ENCODE measurements at regions not wholly inside any gene's neighbourhood (a gene's known extent, or its start where the extent isn't known, plus 50 kb on each side); places are given as distances from the start of the nearest gene placed in this dataset.

GRCh38 chr15:62975515-62975914 lies 67.0 kb upstream of the TPM1 start:
- CTCF ChIA-PET, result interaction anchor here (0.8 kb wide), 1 partner anchor 72 kb away, joined by 3 read pairs; no protein-coding TSS in a partner anchor
- no peaks in the 10 kb centered on the region for H3K27me3 Mint-ChIP-seq (ENCODE audit: low read depth)
- H3K4me1 Mint-ChIP-seq, result peaks cover 12% of the 10 kb centered on the region
- TF ChIP-seq, protein P1, sequence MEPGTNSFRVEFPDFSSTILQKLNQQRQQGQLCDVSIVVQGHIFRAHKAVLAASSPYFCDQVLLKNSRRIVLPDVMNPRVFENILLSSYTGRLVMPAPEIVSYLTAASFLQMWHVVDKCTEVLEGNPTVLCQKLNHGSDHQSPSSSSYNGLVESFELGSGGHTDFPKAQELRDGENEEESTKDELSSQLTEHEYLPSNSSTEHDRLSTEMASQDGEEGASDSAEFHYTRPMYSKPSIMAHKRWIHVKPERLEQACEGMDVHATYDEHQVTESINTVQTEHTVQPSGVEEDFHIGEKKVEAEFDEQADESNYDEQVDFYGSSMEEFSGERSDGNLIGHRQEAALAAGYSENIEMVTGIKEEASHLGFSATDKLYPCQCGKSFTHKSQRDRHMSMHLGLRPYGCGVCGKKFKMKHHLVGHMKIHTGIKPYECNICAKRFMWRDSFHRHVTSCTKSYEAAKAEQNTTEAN (CRISPR knock-in tag; IDR thresholded peaks at IDR 0.05), result no peak
- no peak for TF ChIP-seq ESRRA (CRISPR knock-in tag; IDR thresholded peaks at IDR 0.05; ENCODE audit: borderline replicate concordance)
- TF ChIP-seq, protein P2, sequence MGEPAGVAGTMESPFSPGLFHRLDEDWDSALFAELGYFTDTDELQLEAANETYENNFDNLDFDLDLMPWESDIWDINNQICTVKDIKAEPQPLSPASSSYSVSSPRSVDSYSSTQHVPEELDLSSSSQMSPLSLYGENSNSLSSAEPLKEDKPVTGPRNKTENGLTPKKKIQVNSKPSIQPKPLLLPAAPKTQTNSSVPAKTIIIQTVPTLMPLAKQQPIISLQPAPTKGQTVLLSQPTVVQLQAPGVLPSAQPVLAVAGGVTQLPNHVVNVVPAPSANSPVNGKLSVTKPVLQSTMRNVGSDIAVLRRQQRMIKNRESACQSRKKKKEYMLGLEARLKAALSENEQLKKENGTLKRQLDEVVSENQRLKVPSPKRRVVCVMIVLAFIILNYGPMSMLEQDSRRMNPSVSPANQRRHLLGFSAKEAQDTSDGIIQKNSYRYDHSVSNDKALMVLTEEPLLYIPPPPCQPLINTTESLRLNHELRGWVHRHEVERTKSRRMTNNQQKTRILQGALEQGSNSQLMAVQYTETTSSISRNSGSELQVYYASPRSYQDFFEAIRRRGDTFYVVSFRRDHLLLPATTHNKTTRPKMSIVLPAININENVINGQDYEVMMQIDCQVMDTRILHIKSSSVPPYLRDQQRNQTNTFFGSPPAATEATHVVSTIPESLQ (CRISPR knock-in tag; IDR thresholded peaks at IDR 0.05), result no peak
- TF ChIP-seq, protein P3, sequence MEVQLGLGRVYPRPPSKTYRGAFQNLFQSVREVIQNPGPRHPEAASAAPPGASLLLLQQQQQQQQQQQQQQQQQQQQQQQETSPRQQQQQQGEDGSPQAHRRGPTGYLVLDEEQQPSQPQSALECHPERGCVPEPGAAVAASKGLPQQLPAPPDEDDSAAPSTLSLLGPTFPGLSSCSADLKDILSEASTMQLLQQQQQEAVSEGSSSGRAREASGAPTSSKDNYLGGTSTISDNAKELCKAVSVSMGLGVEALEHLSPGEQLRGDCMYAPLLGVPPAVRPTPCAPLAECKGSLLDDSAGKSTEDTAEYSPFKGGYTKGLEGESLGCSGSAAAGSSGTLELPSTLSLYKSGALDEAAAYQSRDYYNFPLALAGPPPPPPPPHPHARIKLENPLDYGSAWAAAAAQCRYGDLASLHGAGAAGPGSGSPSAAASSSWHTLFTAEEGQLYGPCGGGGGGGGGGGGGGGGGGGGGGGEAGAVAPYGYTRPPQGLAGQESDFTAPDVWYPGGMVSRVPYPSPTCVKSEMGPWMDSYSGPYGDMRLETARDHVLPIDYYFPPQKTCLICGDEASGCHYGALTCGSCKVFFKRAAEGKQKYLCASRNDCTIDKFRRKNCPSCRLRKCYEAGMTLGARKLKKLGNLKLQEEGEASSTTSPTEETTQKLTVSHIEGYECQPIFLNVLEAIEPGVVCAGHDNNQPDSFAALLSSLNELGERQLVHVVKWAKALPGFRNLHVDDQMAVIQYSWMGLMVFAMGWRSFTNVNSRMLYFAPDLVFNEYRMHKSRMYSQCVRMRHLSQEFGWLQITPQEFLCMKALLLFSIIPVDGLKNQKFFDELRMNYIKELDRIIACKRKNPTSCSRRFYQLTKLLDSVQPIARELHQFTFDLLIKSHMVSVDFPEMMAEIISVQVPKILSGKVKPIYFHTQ (CRISPR knock-in tag; IDR thresholded peaks at IDR 0.05), result no peak
- TF ChIP-seq, protein P4, sequence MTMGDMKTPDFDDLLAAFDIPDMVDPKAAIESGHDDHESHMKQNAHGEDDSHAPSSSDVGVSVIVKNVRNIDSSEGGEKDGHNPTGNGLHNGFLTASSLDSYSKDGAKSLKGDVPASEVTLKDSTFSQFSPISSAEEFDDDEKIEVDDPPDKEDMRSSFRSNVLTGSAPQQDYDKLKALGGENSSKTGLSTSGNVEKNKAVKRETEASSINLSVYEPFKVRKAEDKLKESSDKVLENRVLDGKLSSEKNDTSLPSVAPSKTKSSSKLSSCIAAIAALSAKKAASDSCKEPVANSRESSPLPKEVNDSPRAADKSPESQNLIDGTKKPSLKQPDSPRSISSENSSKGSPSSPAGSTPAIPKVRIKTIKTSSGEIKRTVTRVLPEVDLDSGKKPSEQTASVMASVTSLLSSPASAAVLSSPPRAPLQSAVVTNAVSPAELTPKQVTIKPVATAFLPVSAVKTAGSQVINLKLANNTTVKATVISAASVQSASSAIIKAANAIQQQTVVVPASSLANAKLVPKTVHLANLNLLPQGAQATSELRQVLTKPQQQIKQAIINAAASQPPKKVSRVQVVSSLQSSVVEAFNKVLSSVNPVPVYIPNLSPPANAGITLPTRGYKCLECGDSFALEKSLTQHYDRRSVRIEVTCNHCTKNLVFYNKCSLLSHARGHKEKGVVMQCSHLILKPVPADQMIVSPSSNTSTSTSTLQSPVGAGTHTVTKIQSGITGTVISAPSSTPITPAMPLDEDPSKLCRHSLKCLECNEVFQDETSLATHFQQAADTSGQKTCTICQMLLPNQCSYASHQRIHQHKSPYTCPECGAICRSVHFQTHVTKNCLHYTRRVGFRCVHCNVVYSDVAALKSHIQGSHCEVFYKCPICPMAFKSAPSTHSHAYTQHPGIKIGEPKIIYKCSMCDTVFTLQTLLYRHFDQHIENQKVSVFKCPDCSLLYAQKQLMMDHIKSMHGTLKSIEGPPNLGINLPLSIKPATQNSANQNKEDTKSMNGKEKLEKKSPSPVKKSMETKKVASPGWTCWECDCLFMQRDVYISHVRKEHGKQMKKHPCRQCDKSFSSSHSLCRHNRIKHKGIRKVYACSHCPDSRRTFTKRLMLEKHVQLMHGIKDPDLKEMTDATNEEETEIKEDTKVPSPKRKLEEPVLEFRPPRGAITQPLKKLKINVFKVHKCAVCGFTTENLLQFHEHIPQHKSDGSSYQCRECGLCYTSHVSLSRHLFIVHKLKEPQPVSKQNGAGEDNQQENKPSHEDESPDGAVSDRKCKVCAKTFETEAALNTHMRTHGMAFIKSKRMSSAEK (CRISPR knock-in tag; IDR thresholded peaks at IDR 0.05; ENCODE audit: borderline replicate concordance), result no peak
- TF ChIP-seq PREB (CRISPR knock-in tag; IDR thresholded peaks at IDR 0.05; ENCODE audit: borderline replicate concordance), result no peak
- TF ChIP-seq HMGA2 (CRISPR knock-in tag; IDR thresholded peaks at IDR 0.05), result no peak
- no peak for TF ChIP-seq ZNF219 (CRISPR knock-in tag; IDR thresholded peaks at IDR 0.05; ENCODE audit: borderline replicate concordance)
- TF ChIP-seq KAT7 (CRISPR knock-in tag; IDR thresholded peaks at IDR 0.05; ENCODE audit: borderline replicate concordance), result no peak
- no peak for TF ChIP-seq NFYB (CRISPR knock-in tag; conservative IDR thresholded peaks at IDR 0.05; ENCODE audit: low read depth)
- TF ChIP-seq GABPB1 (CRISPR knock-in tag; IDR thresholded peaks at IDR 0.05), result no peak
- no peak for TF ChIP-seq USF2 (CRISPR knock-in tag; IDR thresholded peaks at IDR 0.05)
- no peak for TF ChIP-seq GRHL2 (CRISPR knock-in tag; IDR thresholded peaks at IDR 0.05; ENCODE audit: insufficient replicate concordance, severe bottlenecking)
- no peak for TF ChIP-seq ETV6 (CRISPR knock-in tag; IDR thresholded peaks at IDR 0.05)
- no peak for TF ChIP-seq ZNF263 (CRISPR knock-in tag; IDR thresholded peaks at IDR 0.05; ENCODE audit: low read depth)
- TF ChIP-seq NR3C1 (CRISPR knock-in tag; conservative IDR thresholded peaks at IDR 0.05; ENCODE audit: low read depth), result no peak
- TF ChIP-seq, protein P5, sequence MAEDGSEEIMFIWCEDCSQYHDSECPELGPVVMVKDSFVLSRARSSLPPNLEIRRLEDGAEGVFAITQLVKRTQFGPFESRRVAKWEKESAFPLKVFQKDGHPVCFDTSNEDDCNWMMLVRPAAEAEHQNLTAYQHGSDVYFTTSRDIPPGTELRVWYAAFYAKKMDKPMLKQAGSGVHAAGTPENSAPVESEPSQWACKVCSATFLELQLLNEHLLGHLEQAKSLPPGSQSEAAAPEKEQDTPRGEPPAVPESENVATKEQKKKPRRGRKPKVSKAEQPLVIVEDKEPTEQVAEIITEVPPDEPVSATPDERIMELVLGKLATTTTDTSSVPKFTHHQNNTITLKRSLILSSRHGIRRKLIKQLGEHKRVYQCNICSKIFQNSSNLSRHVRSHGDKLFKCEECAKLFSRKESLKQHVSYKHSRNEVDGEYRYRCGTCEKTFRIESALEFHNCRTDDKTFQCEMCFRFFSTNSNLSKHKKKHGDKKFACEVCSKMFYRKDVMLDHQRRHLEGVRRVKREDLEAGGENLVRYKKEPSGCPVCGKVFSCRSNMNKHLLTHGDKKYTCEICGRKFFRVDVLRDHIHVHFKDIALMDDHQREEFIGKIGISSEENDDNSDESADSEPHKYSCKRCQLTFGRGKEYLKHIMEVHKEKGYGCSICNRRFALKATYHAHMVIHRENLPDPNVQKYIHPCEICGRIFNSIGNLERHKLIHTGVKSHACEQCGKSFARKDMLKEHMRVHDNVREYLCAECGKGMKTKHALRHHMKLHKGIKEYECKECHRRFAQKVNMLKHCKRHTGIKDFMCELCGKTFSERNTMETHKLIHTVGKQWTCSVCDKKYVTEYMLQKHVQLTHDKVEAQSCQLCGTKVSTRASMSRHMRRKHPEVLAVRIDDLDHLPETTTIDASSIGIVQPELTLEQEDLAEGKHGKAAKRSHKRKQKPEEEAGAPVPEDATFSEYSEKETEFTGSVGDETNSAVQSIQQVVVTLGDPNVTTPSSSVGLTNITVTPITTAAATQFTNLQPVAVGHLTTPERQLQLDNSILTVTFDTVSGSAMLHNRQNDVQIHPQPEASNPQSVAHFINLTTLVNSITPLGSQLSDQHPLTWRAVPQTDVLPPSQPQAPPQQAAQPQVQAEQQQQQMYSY (CRISPR knock-in tag; IDR thresholded peaks at IDR 0.05), result no peak
- DNase-seq (ENCODE audit: low spot score) (no peak), ATAC-seq (peak; percentile 86)
- no peak overlapping the region for H3K4me3 Mint-ChIP-seq
- H3K36me3 Mint-ChIP-seq, result no peaks in the 10 kb centered on the region
- no peak overlapping the region for H3K27ac Mint-ChIP-seq
- H3K9me3 Mint-ChIP-seq, result no peaks in the 10 kb centered on the region
- POLR2A ChIA-PET, result no interaction called here
